ENCODE measurements at regions not wholly inside any gene's neighbourhood (a gene's known extent, or its start where the extent isn't known, plus 50 kb on each side); places are given as distances from the start of the nearest gene placed in this dataset.
"Not testable (repeated sequence)": the region's sequence is repeated elsewhere in the genome, so short reads cannot be mapped to it uniquely, and the experiment has no call there.

- peaks cover 4% of the 10 kb centered on the region for H3K9me3 Mint-ChIP-seq
- H3K4me1 Mint-ChIP-seq (ENCODE audit: low read depth): no peaks in the 10 kb centered on the region
- H3K27me3 Mint-ChIP-seq (ENCODE audit: insufficient read depth): no peaks in the 10 kb centered on the region
- no peak for DNase-seq (ENCODE audit: low spot score)
- H3K27ac Mint-ChIP-seq: no peak overlapping the region
- no peak overlapping the region for H3K4me3 Mint-ChIP-seq
- no peaks in the 10 kb centered on the region for H3K36me3 Mint-ChIP-seq (ENCODE audit: low read depth)
- intact Hi-C loops (cut with micrococcal nuclease): no loop called here
Measured at GRCh38 chr18:40152859-40153258, 1802.2 kb upstream of the PIK3C3 start.

- Mint-ChIP-seq H3K36me3 (ENCODE audit: low read depth) (no peaks in the 10 kb centered on the region), H3K9me3 (peaks cover 8% of the 10 kb centered on the region), H3K4me3 (no peak overlapping the region), H3K27me3 (ENCODE audit: insufficient read depth) (no peaks in the 10 kb centered on the region), H3K27ac (no peak overlapping the region), H3K4me1 (ENCODE audit: low read depth) (no peaks in the 10 kb centered on the region)
- DNase-seq (ENCODE audit: low spot score): no peak
- intact Hi-C loops (cut with micrococcal nuclease): no loop called here
Measured at GRCh38 chr18:40148960-40149359, 1806.1 kb upstream of the PIK3C3 start.

GRCh38 chr18:40133253-40133652 is 1821.8 kb upstream of the PIK3C3 start:
- Mint-ChIP-seq H3K36me3 (ENCODE audit: low read depth) (no peaks in the 10 kb centered on the region), H3K9me3 (peaks cover 8% of the 10 kb centered on the region), H3K4me3 (no peak overlapping the region), H3K4me1 (ENCODE audit: low read depth) (no peaks in the 10 kb centered on the region), H3K27ac (no peak overlapping the region), H3K27me3 (ENCODE audit: insufficient read depth) (no peaks in the 10 kb centered on the region)
- DNase-seq (ENCODE audit: low spot score): no peak
- intact Hi-C loops (cut with micrococcal nuclease): no loop called here

GRCh38 chr18:40132438-40132837 is 1822.6 kb upstream of the PIK3C3 start:
- intact Hi-C loops (cut with micrococcal nuclease); H3K9me3 Mint-ChIP-seq; H3K4me3 Mint-ChIP-seq; H3K4me1 Mint-ChIP-seq (ENCODE audit: low read depth); DNase-seq (ENCODE audit: low spot score); H3K27me3 Mint-ChIP-seq (ENCODE audit: insufficient read depth); H3K27ac Mint-ChIP-seq; H3K36me3 Mint-ChIP-seq (ENCODE audit: low read depth): not testable (repeated sequence)

DNA sequence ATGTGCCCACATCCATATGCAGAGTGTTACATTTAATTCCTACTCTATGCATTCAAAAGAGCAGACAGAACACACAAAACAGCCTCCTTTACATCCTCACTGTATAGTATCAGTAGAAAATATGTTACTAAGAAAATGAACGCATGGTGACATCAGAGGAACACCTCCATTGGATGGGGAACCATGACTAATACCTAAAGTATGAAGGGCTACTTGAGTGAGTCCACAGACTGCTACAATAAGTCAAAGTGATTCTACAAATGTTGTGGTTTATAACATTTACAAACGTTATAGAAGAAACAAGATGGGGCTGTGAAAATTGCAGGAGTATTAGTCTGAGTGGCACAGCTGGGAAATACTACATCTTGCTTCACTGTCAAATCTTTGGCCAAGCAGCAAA is 1830.9 kb upstream of the PIK3C3 start:
- Mint-ChIP-seq H3K9me3 (no peaks in the 10 kb centered on the region), H3K4me3 (no peak overlapping the region), H3K27ac (no peak overlapping the region), H3K36me3 (ENCODE audit: low read depth) (no peaks in the 10 kb centered on the region), H3K27me3 (ENCODE audit: insufficient read depth) (no peaks in the 10 kb centered on the region), H3K4me1 (ENCODE audit: low read depth) (no peaks in the 10 kb centered on the region)
- no peak for DNase-seq (ENCODE audit: low spot score)
- intact Hi-C loops (cut with micrococcal nuclease): no loop called here

- Mint-ChIP-seq H3K4me3 (no peak overlapping the region), H3K27ac (no peak overlapping the region), H3K4me1 (ENCODE audit: low read depth) (no peaks in the 10 kb centered on the region), H3K27me3 (ENCODE audit: insufficient read depth) (no peaks in the 10 kb centered on the region), H3K9me3 (peaks cover 11% of the 10 kb centered on the region), H3K36me3 (ENCODE audit: low read depth) (no peaks in the 10 kb centered on the region)
- DNase-seq (ENCODE audit: low spot score): no peak
- intact Hi-C loops (cut with micrococcal nuclease): no loop called here
Measured at GRCh38 chr18:40120796-40121391, 1834.1 kb upstream of the PIK3C3 start.

DNA sequence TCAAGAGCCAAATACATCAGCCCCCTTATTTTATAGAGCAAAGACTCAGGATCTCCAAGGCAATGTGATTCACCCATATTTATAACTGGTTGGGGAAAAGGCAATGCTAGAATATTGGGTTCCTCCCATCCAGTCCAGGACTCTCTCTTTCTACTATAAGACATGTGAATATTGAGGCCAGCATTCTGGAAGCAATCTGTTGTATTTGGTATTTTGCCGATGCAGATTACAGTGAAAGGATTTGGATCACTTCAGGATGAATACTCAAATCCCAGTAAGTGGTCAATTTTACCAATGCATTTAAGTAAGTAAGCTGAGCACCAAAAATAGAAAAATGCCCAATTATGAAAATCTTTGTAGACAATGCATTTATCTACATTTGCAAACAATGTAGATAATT is 1834.7 kb upstream of the PIK3C3 start:
- H3K4me1 Mint-ChIP-seq (ENCODE audit: low read depth): no peaks in the 10 kb centered on the region
- H3K9me3 Mint-ChIP-seq: peaks cover 11% of the 10 kb centered on the region
- no peak overlapping the region for H3K4me3 Mint-ChIP-seq
- intact Hi-C loops (cut with micrococcal nuclease): no loop called here
- H3K36me3 Mint-ChIP-seq (ENCODE audit: low read depth): no peaks in the 10 kb centered on the region
- H3K27ac Mint-ChIP-seq: no peak overlapping the region
- H3K27me3 Mint-ChIP-seq (ENCODE audit: insufficient read depth): no peaks in the 10 kb centered on the region
- DNase-seq (ENCODE audit: low spot score): no peak

DNA sequence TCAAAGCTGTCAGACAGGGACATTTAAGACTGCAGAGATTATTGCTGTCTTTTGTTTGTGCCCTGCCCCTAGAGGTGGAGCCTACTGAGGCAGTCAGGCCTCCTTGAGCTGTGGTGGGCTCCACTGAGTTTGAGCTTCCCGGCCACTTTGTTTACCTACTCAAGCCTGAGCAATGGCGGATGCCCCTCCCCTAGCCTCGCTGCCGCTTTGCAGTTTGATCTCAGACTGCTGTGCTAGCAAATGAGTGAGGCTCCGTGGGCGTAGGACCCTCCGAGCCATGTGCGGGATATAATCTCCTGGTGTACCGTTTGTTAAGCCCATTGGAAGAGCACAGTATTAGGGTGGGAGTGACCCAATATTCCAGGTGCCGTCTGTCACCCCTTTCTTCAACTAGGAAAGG is 1835.5 kb upstream of the PIK3C3 start:
- H3K36me3 Mint-ChIP-seq (ENCODE audit: low read depth); H3K4me3 Mint-ChIP-seq; H3K4me1 Mint-ChIP-seq (ENCODE audit: low read depth); intact Hi-C loops (cut with micrococcal nuclease); DNase-seq (ENCODE audit: low spot score); H3K27ac Mint-ChIP-seq; H3K27me3 Mint-ChIP-seq (ENCODE audit: insufficient read depth): not testable (repeated sequence)
- peaks cover 11% of the 10 kb centered on the region for H3K9me3 Mint-ChIP-seq

DNA sequence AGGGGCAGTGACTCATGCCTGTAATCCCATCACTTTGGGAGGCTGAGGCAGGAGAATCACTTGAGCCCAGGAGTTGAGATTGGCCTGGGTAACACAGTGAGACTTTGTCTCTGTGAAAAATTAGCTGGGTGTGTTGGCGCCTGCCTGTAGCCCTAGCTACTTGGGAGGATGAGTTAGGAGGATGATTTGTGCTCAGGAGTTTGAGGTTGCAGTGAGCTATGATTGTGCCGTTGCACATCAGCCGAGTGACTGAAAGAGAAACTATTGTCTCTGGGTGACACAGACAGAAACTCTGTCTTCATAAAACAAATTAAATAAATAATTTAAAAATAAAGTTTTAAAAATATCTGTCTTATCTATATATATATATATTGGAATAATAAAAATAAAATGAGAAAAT is 1844.6 kb upstream of the PIK3C3 start:
- H3K27me3 Mint-ChIP-seq (ENCODE audit: insufficient read depth): no peaks in the 10 kb centered on the region
- intact Hi-C loops (cut with micrococcal nuclease): no loop called here
- no peaks in the 10 kb centered on the region for H3K36me3 Mint-ChIP-seq (ENCODE audit: low read depth)
- H3K4me3 Mint-ChIP-seq: no peak overlapping the region
- no peak for DNase-seq (ENCODE audit: low spot score)
- no peaks in the 10 kb centered on the region for H3K4me1 Mint-ChIP-seq (ENCODE audit: low read depth)
- no peak overlapping the region for H3K27ac Mint-ChIP-seq
- peaks cover 11% of the 10 kb centered on the region for H3K9me3 Mint-ChIP-seq

DNA sequence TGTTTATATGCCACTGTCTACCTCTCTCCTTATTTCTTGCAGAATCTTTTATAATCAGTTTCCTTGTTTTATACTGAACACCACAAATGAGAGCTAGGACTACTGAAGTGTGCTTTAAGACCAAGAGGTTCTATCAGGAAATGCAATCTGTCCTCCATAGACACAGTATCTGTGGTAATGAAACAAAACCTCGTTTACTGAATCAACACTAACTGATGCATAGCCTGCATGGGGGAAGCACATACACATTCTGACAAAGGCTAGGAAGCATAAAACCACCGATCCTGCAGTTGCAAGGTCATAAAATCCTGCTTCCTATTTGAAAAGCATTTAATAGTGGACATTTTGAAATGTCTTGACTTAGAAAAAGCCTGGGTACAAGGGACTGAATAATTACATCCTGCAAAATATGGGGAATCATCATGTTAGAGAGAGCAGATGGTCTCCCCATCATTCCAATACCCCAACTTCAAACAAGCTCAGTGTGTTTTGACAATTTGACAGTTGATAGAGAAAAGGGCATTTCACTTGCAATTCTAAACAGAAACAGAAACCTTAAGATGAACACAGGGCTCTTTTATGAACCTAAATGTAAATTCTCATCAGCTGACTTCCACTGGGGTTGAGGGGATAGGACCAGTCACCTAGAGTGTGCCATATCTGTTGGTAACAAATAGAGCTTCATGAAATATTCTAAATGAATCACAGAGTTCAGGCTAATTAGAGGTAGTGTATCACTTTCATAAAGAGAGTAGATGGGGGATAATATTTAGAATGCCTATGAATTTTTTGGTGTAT is 1845.6 kb upstream of the PIK3C3 start:
- H3K27ac Mint-ChIP-seq: no peak overlapping the region
- no peak overlapping the region for H3K4me3 Mint-ChIP-seq
- peaks cover 11% of the 10 kb centered on the region for H3K9me3 Mint-ChIP-seq
- no peaks in the 10 kb centered on the region for H3K27me3 Mint-ChIP-seq (ENCODE audit: insufficient read depth)
- no peak for DNase-seq (ENCODE audit: low spot score)
- no peaks in the 10 kb centered on the region for H3K4me1 Mint-ChIP-seq (ENCODE audit: low read depth)
- no peaks in the 10 kb centered on the region for H3K36me3 Mint-ChIP-seq (ENCODE audit: low read depth)
- intact Hi-C loops (cut with micrococcal nuclease): no loop called here

DNA sequence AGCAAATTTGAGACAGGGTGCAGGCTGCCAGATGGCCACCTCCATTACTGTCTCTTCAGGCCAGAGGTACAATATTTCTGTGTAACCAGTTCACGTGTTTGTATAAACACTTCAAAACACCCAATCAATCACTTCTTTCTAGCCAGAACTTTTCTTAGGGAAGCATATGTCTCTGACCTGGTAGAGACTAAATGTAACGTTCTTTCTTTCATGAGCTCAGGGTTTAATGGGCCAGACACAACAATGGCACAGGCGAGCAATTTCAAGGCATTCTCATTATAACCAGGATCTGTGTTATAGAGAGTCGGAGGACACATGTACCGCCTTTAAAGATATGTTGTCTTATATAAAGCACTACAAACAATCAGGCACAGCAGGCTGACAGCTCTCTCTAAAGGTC is 1846.4 kb upstream of the PIK3C3 start:
- Mint-ChIP-seq H3K27ac (no peak overlapping the region), H3K4me1 (ENCODE audit: low read depth) (no peaks in the 10 kb centered on the region), H3K36me3 (ENCODE audit: low read depth) (no peaks in the 10 kb centered on the region), H3K9me3 (peaks cover 14% of the 10 kb centered on the region), H3K27me3 (ENCODE audit: insufficient read depth) (no peaks in the 10 kb centered on the region), H3K4me3 (no peak overlapping the region)
- intact Hi-C loops (cut with micrococcal nuclease): no loop called here
- DNase-seq (ENCODE audit: low spot score): no peak

GRCh38 chr18:40102903-40103302 is 1852.1 kb upstream of the PIK3C3 start:
- no peak overlapping the region for H3K4me3 Mint-ChIP-seq
- peaks cover 4% of the 10 kb centered on the region for H3K9me3 Mint-ChIP-seq
- DNase-seq (ENCODE audit: low spot score): no peak
- no peak overlapping the region for H3K27ac Mint-ChIP-seq
- intact Hi-C loops (cut with micrococcal nuclease): no loop called here
- H3K4me1 Mint-ChIP-seq (ENCODE audit: low read depth): no peaks in the 10 kb centered on the region
- no peaks in the 10 kb centered on the region for H3K27me3 Mint-ChIP-seq (ENCODE audit: insufficient read depth)
- H3K36me3 Mint-ChIP-seq (ENCODE audit: low read depth): no peaks in the 10 kb centered on the region

DNA sequence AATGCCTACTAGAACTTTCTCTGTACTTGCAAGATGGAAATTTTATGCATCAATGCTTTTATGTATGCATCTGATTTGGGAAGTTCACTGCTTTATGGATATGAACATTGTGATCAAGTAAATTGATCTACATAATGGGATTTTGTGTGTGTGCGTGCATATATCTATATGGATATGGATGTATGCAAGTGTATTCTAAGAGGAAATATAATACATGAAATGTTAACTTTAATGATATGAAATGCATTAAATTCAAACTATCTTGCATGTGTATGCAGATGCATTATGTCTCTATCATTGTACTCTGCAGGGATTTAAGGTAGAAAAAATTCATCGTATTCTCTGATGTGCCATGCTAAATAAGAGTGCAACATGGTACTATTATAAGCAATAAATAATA is 1855.4 kb upstream of the PIK3C3 start:
- Mint-ChIP-seq H3K4me3 (no peak overlapping the region), H3K27me3 (ENCODE audit: insufficient read depth) (no peaks in the 10 kb centered on the region), H3K36me3 (ENCODE audit: low read depth) (no peaks in the 10 kb centered on the region), H3K4me1 (ENCODE audit: low read depth) (no peaks in the 10 kb centered on the region), H3K9me3 (peaks cover 4% of the 10 kb centered on the region), H3K27ac (no peak overlapping the region)
- intact Hi-C loops (cut with micrococcal nuclease): no loop called here
- no peak for DNase-seq (ENCODE audit: low spot score)

- no peaks in the 10 kb centered on the region for H3K36me3 Mint-ChIP-seq (ENCODE audit: low read depth)
- no peak overlapping the region for H3K4me3 Mint-ChIP-seq
- no peaks in the 10 kb centered on the region for H3K9me3 Mint-ChIP-seq
- no peak overlapping the region for H3K27ac Mint-ChIP-seq
- no peak for DNase-seq (ENCODE audit: low spot score)
- intact Hi-C loops (cut with micrococcal nuclease): no loop called here
- H3K27me3 Mint-ChIP-seq (ENCODE audit: insufficient read depth): no peaks in the 10 kb centered on the region
- H3K4me1 Mint-ChIP-seq (ENCODE audit: low read depth): no peaks in the 10 kb centered on the region
Measured at GRCh38 chr18:40096675-40097074, 1858.4 kb upstream of the PIK3C3 start.

All from activated T-helper 1 cell treated with anti-CD3 and anti-CD28 coated beads, Interleukin-12 subunit alpha, Interleukin-12 subunit beta, Interleukin-2, Interleukin-4 antibody, amounts not matched to agents 30 ng/mL and 10 ng/mL and 1 ng/mL, durations not matched to agents 14 hours and 24 hours and 36 hours (primary cell).